AG04449 (cell line): ENCODE measurements at regions not wholly inside any gene's neighbourhood (a gene's known extent, or its start where the extent isn't known, plus 50 kb on each side); places are given as distances from the start of the nearest gene placed in this dataset.

Experiments used
- CTCF ChIA-PET: fragments of 350-600 bp; formaldehyde crosslinking; extraction: SDS; loops from one replicate; lab custom pipeline; 2021; ENCODE audit warnings: antibody characterized with exemption; lab: Yijun Ruan, JAX
- POLR2A ChIA-PET: fragments of 400-600, 350-600 bp; formaldehyde crosslinking; extraction: SDS; loops from one replicate; lab custom pipeline; 2020; ENCODE audit warnings: antibody characterized with exemption, inconsistent platforms; lab: Yijun Ruan, JAX
- DNase-seq: peaks from one replicate; pipeline ENCODE4 v3.0.0-alpha.2; 2010; ENCODE audit warnings: low read depth, low spot score
- H3K4me3 ChIP-seq: 2 replicates; pipeline ENCODE4 v1.5.1; 2011; ENCODE audit warnings: low read depth, mild to moderate bottlenecking, control low read depth, low read length
- CTCF ChIP-seq: IDR thresholded peaks from one replicate; pipeline ENCODE4 v1.5.1; 2011; ENCODE audit warnings: mild to moderate bottlenecking, moderate library complexity, low read length, control low read depth, inconsistent platforms; ENCODE audit not compliant: insufficient read depth; ENCODE audit errors: missing control alignments

DNA sequence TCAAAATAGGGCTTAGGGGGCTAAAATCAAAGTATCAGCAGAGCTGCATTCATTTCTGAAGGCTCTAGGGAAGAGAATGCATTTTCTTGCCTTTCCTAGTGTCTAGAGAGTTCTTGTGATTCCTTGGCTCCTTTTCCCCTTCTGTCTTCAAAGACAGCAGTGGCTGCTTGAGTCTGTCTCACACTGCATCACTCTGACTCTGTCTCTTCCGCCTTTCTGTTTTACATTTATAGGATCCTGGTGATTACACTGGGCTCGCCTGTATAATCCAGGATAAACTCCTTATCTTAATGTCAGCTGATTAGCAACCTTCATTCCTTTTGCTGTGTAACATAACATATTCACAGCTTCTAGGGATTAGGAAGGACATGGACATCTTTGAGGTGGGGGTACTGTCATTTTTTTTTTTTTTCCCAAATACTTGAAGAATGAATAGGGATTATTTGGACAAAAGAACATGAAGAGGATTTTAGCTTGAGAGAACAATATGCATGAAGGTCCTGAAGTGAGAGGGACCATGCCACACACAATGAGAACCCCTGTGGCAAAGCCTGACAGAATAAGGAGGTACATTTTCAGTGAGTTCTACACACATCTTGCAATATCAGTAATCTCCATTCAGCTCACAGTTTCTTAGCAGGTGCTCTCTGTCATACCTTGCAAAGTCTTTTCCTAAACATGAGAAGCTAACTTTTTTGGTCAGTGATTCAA lies 267.6 kb downstream of the FAM170A start:
- no peak for TF ChIP-seq CTCF
- H3K4me3 ChIP-seq = no peak overlapping the region
- POLR2A ChIA-PET = no interaction called here
- CTCF ChIA-PET = no interaction called here
- DNase-seq = no peak

DNA sequence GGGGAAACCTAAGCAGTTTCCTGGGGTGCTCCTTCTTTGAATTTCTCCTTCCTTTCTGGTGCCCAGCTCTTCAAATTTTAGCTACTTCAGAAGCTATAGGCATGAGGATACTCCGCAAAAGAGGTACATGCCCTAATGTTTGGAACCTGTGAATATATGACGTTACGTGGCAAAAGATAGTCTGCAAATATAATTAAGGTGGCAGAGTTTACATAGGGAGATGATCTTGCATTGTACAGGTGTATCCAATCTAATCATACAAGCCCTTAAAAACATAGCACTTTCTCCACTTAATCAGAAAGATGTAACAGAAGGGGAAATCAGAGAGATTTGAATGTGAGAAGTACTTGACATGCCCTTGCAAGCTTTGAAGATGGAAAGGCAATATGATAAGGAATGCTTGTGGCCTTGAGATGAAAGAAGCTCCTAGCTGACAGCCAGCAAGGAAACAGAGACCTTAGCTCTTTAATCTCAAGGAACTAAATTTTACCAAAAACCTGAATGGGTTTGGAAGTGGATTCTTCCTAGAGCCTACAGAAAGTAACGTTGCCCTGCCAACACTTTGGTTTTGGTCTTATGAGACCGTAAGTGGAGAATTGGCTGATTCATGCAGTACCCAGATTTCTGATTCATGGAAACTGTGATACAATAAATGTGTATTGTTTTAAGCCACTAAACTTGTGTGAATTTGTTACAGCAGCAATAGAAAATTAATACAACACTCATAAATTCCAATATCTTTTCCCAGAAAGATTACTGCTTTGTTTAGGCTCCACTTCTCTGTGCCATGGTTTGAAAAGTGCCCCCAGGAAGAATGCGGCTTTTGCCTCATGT lies 268.4 kb downstream of the FAM170A start:
- no peak for TF ChIP-seq CTCF
- POLR2A ChIA-PET = no interaction called here
- no peak for DNase-seq
- CTCF ChIA-PET = no interaction called here
- no peak overlapping the region for H3K4me3 ChIP-seq

GRCh38 chr5:119899981-119900380 lies 270.6 kb downstream of the FAM170A start:
- no peak for DNase-seq
- TF ChIP-seq CTCF = no peak
- ChIA-PET CTCF (no interaction called here), POLR2A (no interaction called here)
- H3K4me3 ChIP-seq = no peak overlapping the region

- ChIA-PET POLR2A (no interaction called here), CTCF (no interaction called here)
- TF ChIP-seq CTCF = no peak
- no peak overlapping the region for H3K4me3 ChIP-seq
- no peak for DNase-seq
Measured at GRCh38 chr5:119902593-119902992, 273.2 kb downstream of the FAM170A start.

DNA sequence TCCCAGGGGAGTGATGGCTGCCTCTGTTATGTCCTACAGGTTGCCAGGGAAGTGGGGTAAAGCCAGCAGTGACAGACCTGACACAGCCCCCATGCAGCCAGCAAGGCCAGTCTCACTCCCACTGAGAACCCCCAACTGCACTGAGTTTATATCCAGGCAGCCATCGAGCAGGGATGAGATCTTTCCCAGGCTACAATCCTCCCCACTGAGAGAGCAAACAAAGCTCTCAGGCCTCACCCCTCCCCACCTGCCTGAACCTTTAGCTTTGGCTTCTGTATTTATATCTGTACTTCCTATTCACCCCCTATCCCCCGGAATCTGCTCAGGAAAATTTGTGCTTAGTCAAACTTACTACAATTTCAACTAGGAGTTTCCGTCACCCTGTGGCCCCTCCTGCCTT lies 284.1 kb downstream of the FAM170A start:
- CTCF ChIA-PET = no interaction called here
- DNase-seq = no peak
- POLR2A ChIA-PET = no interaction called here
- TF ChIP-seq CTCF = no peak
- H3K4me3 ChIP-seq = no peak overlapping the region

- H3K4me3 ChIP-seq = no peak overlapping the region
- no peak for DNase-seq
- ChIA-PET POLR2A (no interaction called here), CTCF (no interaction called here)
- no peak for TF ChIP-seq CTCF
Measured at GRCh38 chr5:119919279-119919678, 289.9 kb downstream of the FAM170A start.
